Body of pancreas (tissue), 4 donors: ENCODE measurements at regions not wholly inside any gene's neighbourhood (a gene's known extent, or its start where the extent isn't known, plus 50 kb on each side); places are given as distances from the start of the nearest gene placed in this dataset.

ENCODE experiments used
- CTCF ChIP-seq, 7 experiments: fragments of 450-650 bp in 4 of 7; fragments of 200-600 bp in 3 of 7; sonication (generic) in 3 of 7; IDR thresholded peaks; one replicate each; pipeline ENCODE4 v1.5.1; 2016 to 2019; ENCODE audit warnings: antibody characterized with exemption in 7 of 7
- POLR2A ChIP-seq, 3 donors: fragments of 450-650 bp; IDR thresholded peaks; one replicate each; pipeline ENCODE4 v1.6.1; 2016; ENCODE audit warnings: antibody characterized with exemption in 3 of 3, mild to moderate bottlenecking in 2 of 3

DNA sequence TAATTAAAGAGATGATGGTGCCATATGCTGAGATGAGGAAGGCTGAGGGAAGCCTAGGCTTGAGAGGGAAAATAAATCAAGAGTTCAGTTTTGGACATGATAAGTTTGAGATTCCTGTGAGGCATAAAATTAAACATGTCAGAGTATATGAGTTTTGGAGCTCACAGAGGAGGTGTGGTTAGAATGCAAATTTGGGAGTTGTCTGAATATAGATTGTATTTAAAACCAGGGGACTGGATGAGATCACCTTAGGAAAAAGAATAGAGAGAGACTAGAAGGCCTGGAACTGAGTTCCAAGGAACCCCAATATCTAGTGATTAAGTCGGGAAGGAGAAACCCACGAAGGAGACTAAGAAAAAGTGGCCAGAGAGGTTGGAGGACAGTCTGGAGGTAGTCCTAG lies 65.5 kb downstream of the FRMPD3 start:
- no peak for TF ChIP-seq CTCF (IDR thresholded peaks at IDR 0.05)
- TF ChIP-seq POLR2A (IDR thresholded peaks at IDR 0.05), result no peak
